ENCODE measurements at regions not wholly inside any gene's neighbourhood (a gene's known extent, or its start where the extent isn't known, plus 50 kb on each side); places are given as distances from the start of the nearest gene placed in this dataset.

- TF ChIP-seq MYC (IDR thresholded peaks at IDR 0.05; ENCODE audit: low read depth, low read length) = no peak
- TF ChIP-seq, protein P1, sequence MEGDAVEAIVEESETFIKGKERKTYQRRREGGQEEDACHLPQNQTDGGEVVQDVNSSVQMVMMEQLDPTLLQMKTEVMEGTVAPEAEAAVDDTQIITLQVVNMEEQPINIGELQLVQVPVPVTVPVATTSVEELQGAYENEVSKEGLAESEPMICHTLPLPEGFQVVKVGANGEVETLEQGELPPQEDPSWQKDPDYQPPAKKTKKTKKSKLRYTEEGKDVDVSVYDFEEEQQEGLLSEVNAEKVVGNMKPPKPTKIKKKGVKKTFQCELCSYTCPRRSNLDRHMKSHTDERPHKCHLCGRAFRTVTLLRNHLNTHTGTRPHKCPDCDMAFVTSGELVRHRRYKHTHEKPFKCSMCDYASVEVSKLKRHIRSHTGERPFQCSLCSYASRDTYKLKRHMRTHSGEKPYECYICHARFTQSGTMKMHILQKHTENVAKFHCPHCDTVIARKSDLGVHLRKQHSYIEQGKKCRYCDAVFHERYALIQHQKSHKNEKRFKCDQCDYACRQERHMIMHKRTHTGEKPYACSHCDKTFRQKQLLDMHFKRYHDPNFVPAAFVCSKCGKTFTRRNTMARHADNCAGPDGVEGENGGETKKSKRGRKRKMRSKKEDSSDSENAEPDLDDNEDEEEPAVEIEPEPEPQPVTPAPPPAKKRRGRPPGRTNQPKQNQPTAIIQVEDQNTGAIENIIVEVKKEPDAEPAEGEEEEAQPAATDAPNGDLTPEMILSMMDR (IDR thresholded peaks at IDR 0.05; ENCODE audit: low read depth, low read length) = no peak
- TF ChIP-seq POLR2A (IDR thresholded peaks at IDR 0.05; ENCODE audit: extremely low read depth, insufficient read length) = no peak
Observed at GRCh38 chr2:20914087-20914486, 91.2 kb upstream of the LDAH start.

Measured in NB4 (cell line).